ENCODE measurements at regions not wholly inside any gene's neighbourhood (a gene's known extent, or its start where the extent isn't known, plus 50 kb on each side); places are given as distances from the start of the nearest gene placed in this dataset.

GRCh38 chr12:67498991-67499390 is 149.6 kb upstream of the DYRK2 start:
- no peak for DNase-seq (ENCODE audit: low spot score)

- DNase-seq (ENCODE audit: low spot score) = no peak
These were observed 147.2 kb upstream of the DYRK2 start for GRCh38 chr12:67501362-67501761.

GRCh38 chr12:67504026-67504425 is 144.5 kb upstream of the DYRK2 start:
- no peak for DNase-seq (ENCODE audit: low spot score)

GRCh38 chr12:67506739-67507138 is 141.8 kb upstream of the DYRK2 start:
- no peak for DNase-seq (ENCODE audit: low spot score)

- DNase-seq (ENCODE audit: low spot score) = no peak
These were observed 139.7 kb upstream of the DYRK2 start for GRCh38 chr12:67508830-67509229.

GRCh38 chr12:67509666-67510386 is 138.7 kb upstream of the DYRK2 start:
- DNase-seq (ENCODE audit: low spot score) = no peak

GRCh38 chr12:67512061-67512460 is 136.5 kb upstream of the DYRK2 start:
- DNase-seq (ENCODE audit: low spot score) = no peak

GRCh38 chr12:67514502-67514901 is 134.0 kb upstream of the DYRK2 start:
- no peak for DNase-seq (ENCODE audit: low spot score)

- DNase-seq (ENCODE audit: low spot score) = peak; percentile 70
These were observed 132.7 kb upstream of the DYRK2 start for GRCh38 chr12:67515679-67516340.

- no peak for DNase-seq (ENCODE audit: low spot score)
These were observed 131.2 kb upstream of the DYRK2 start for GRCh38 chr12:67517181-67517887.

- DNase-seq (ENCODE audit: low spot score) = no peak
These were observed 128.8 kb upstream of the DYRK2 start for GRCh38 chr12:67519484-67520433.

- no peak for DNase-seq (ENCODE audit: low spot score)
These were observed 127.9 kb upstream of the DYRK2 start for GRCh38 chr12:67520606-67521005.

GRCh38 chr12:67522222-67522621 is 126.3 kb upstream of the DYRK2 start:
- DNase-seq (ENCODE audit: low spot score) = no peak

GRCh38 chr12:67523538-67523937 is 125.0 kb upstream of the DYRK2 start:
- no peak for DNase-seq (ENCODE audit: low spot score)

GRCh38 chr12:67524861-67525616 is 123.5 kb upstream of the DYRK2 start:
- no peak for DNase-seq (ENCODE audit: low spot score)

- no peak for DNase-seq (ENCODE audit: low spot score)
These were observed 123.0 kb upstream of the DYRK2 start for GRCh38 chr12:67525617-67525884.

GRCh38 chr12:67526129-67526528 is 122.4 kb upstream of the DYRK2 start:
- no peak for DNase-seq (ENCODE audit: low spot score)

- no peak for DNase-seq (ENCODE audit: low spot score)
These were observed 117.5 kb upstream of the DYRK2 start for GRCh38 chr12:67531051-67531450.

GRCh38 chr12:67531501-67531900 is 117.0 kb upstream of the DYRK2 start:
- no peak for DNase-seq (ENCODE audit: low spot score)

- no peak for DNase-seq (ENCODE audit: low spot score)
These were observed 115.4 kb upstream of the DYRK2 start for GRCh38 chr12:67533159-67533558.

GRCh38 chr12:67534046-67534445 is 114.5 kb upstream of the DYRK2 start:
- no peak for DNase-seq (ENCODE audit: low spot score)

- no peak for DNase-seq (ENCODE audit: low spot score)
These were observed 113.9 kb upstream of the DYRK2 start for GRCh38 chr12:67534681-67535080.

Measured in CD4-positive, alpha-beta T cell treated with Interleukin-6 at 100 ng/mL for 8 hours (primary cell).